Glutamatergic neuron (in vitro differentiated cells): ENCODE measurements at regions not wholly inside any gene's neighbourhood (a gene's known extent, or its start where the extent isn't known, plus 50 kb on each side); places are given as distances from the start of the nearest gene placed in this dataset.

ENCODE experiments used
- DNase-seq: peaks from one replicate; pipeline ENCODE4 v3.0.0; 2022
- H3K27ac Mint-ChIP-seq: one replicate; pipeline ENCODE4 v1.8.0; 2020; ENCODE audit warnings: mild to moderate bottlenecking, mixed read lengths, inconsistent platforms; ENCODE audit not compliant: unreplicated experiment
- H3K27me3 Mint-ChIP-seq: one replicate; pipeline ENCODE4 v1.8.0; 2020; ENCODE audit warnings: mild to moderate bottlenecking, moderate library complexity, mixed read lengths, inconsistent platforms; ENCODE audit not compliant: unreplicated experiment
- H3K36me3 Mint-ChIP-seq: one replicate; pipeline ENCODE4 v1.8.0; 2020; ENCODE audit warnings: mild to moderate bottlenecking, mixed read lengths, inconsistent platforms; ENCODE audit not compliant: unreplicated experiment
- H3K4me1 Mint-ChIP-seq: one replicate; pipeline ENCODE4 v1.8.0; 2020; ENCODE audit warnings: mild to moderate bottlenecking, low read depth, mixed read lengths, inconsistent platforms; ENCODE audit not compliant: unreplicated experiment
- H3K4me3 Mint-ChIP-seq: one replicate; pipeline ENCODE4 v1.8.0; 2020; ENCODE audit warnings: mild to moderate bottlenecking, mixed read lengths, inconsistent platforms; ENCODE audit not compliant: unreplicated experiment
- H3K9me3 Mint-ChIP-seq: one replicate; pipeline ENCODE4 v1.8.0; 2020; ENCODE audit warnings: mild to moderate bottlenecking, moderate library complexity, mixed read lengths, inconsistent platforms; ENCODE audit not compliant: unreplicated experiment
- TF ChIP-seq, protein P1 (sequence below): fragments of 200-600 bp; sonication (generic); IDR thresholded peaks from one replicate; pipeline ENCODE4 v1.5.0; 2021; ENCODE audit not compliant: partially characterized antibody, unreplicated experiment

DNA sequence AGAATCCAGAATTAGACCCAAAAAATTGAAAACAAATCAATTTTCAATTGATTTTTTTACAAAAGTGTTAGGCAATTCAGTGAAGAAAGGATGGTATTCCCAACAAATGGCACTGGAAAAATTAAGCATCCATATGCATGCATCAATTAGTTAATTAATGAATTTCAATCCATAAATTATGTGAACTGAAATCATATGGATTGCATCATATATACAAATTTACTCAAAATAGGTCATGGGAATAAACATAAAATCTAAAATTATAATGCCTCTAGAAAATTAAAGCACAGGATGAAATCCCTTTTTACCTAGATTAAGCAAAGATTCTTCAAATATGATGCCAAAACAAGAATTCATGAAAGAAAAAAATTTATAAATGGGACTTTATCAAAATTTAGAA is 213.9 kb upstream of the KLHL29 start:
- DNase-seq: no peak
- no peaks in the 10 kb centered on the region for H3K9me3 Mint-ChIP-seq
- no peak overlapping the region for H3K4me3 Mint-ChIP-seq
- H3K36me3 Mint-ChIP-seq: no peaks in the 10 kb centered on the region
- peaks cover 1% of the 10 kb centered on the region for H3K27me3 Mint-ChIP-seq
- TF ChIP-seq, protein P1, sequence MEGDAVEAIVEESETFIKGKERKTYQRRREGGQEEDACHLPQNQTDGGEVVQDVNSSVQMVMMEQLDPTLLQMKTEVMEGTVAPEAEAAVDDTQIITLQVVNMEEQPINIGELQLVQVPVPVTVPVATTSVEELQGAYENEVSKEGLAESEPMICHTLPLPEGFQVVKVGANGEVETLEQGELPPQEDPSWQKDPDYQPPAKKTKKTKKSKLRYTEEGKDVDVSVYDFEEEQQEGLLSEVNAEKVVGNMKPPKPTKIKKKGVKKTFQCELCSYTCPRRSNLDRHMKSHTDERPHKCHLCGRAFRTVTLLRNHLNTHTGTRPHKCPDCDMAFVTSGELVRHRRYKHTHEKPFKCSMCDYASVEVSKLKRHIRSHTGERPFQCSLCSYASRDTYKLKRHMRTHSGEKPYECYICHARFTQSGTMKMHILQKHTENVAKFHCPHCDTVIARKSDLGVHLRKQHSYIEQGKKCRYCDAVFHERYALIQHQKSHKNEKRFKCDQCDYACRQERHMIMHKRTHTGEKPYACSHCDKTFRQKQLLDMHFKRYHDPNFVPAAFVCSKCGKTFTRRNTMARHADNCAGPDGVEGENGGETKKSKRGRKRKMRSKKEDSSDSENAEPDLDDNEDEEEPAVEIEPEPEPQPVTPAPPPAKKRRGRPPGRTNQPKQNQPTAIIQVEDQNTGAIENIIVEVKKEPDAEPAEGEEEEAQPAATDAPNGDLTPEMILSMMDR: no peak
- no peaks in the 10 kb centered on the region for H3K4me1 Mint-ChIP-seq
- H3K27ac Mint-ChIP-seq: no peak overlapping the region

DNA sequence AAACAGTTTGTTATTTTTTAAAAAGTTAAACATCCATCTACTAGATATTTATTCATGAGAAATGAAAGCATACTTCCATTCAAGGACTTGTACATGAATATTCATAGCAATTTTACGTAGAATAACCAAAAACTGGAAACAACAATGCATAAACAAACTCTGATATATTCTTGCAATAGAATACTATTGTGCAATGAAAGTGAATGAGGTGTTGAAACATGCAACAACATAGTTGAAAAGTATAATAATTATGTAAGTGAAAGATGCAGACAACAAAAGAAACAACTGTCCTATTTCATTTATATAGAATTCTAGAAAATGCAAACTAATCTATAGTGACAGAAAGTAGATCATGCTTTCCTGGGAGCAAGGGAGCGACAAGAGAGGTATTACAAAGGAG is 206.6 kb upstream of the KLHL29 start:
- no peak for DNase-seq
- H3K4me3 Mint-ChIP-seq: no peak overlapping the region
- H3K9me3 Mint-ChIP-seq: peaks cover 3% of the 10 kb centered on the region
- H3K27ac Mint-ChIP-seq: no peak overlapping the region
- H3K36me3 Mint-ChIP-seq: no peaks in the 10 kb centered on the region
- TF ChIP-seq, protein P1: no peak
- H3K27me3 Mint-ChIP-seq: peaks cover 1% of the 10 kb centered on the region
- H3K4me1 Mint-ChIP-seq: no peaks in the 10 kb centered on the region

DNA sequence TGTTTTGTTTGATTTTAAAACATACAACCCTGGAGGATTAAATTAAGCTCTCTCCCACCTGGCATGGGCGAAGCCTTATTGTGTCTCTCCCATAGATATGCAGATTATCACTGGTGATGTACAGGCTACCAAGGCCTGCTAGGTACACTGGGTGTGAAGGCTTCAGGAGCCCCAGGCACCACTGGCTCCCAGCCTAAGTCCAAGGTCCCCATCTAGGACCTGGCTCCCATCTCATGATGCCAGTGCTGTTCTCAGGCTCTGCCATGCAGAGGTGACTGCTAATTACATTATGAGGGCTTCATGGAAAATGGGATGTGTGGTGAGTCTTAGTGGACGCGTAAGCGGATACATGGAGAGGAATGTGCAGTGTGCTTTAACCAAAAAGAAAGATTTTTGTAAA is 201.2 kb upstream of the KLHL29 start:
- H3K27ac Mint-ChIP-seq: no peak overlapping the region
- H3K36me3 Mint-ChIP-seq: no peaks in the 10 kb centered on the region
- H3K27me3 Mint-ChIP-seq: peaks cover 4% of the 10 kb centered on the region
- H3K4me1 Mint-ChIP-seq: no peaks in the 10 kb centered on the region
- peaks cover 3% of the 10 kb centered on the region for H3K9me3 Mint-ChIP-seq
- no peak for DNase-seq
- TF ChIP-seq, protein P1: no peak
- H3K4me3 Mint-ChIP-seq: no peak overlapping the region

DNA sequence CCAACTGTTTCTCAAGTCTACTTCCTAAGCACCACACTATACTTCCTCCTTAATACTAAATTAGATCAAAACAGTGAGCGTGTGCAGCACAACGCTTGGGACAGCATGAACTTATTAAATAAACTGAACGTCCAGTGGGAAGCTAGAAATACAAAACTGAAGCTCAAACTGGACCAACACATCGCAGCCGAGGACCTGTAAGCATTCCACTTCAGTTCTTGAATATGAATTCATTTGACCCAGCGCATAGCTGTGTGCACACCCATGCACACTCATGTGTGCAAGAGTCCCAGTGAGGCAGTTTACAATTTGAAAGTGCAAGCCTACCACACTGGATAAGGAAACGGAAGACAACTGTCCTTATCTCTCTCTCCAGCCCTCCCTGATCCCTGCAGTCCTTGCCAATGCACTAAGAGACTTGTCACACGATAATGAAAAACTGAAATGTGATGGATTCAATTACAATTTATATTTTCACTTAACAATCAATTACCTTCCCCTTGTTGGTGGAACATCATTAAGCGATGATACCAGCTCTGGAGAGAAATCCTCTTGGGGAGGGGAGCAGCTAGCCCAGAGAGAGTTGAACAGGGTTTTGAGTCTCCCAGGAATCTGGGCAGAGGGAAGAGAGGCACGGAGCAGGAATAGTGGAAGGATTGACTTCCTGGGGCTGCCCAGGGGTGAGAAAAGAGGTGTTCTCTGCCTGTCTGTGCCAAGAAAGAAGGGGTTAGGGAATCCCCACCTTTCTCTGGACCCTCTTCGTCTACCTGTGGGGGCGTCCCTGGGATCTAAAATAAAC is 186.5 kb upstream of the KLHL29 start:
- Mint-ChIP-seq H3K9me3 (peaks cover 5% of the 10 kb centered on the region), H3K4me1 (no peaks in the 10 kb centered on the region), H3K27ac (no peak overlapping the region), H3K36me3 (peaks cover 10% of the 10 kb centered on the region), H3K27me3 (no peaks in the 10 kb centered on the region), H3K4me3 (no peak overlapping the region)
- no peak for DNase-seq
- TF ChIP-seq, protein P1: no peak

DNA sequence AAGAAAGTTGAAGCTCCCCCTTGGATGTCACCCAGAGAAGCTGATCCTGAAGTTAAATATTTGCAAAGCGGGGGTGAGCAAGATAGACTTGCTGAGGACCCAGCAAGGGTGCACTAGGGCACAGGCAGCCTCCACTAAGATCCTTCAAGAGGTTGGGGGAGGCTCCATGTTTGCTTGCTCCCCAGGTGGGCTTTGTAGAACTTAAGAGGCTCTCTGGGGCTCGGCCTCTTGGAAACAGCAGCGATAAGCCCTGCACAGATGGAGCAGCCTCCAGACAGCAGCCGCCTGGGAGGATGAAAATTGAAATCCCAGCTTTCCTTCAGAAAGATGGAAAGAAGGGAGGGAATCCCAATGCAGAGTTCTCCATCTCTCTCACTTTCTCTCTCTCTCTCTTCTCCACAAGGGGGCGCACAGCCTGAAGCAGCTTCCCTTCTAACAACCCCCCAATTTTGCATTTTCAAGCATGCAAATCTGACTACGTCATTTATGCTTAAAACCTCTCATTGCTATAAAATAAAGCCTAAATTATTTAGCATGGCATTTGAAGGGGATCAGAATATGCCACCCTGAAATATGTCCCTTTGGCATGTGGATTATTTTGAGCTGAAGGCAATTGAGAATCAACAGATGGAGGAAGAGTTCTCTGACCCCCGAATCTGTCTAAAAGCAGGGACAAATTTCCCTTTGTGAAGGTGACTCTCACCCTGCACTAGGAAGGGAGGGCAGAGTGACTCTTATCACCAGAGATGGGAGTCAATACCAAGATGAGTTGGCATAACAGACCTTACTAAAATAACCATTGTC is 185.7 kb upstream of the KLHL29 start:
- H3K4me3 Mint-ChIP-seq: no peak overlapping the region
- H3K27me3 Mint-ChIP-seq: no peaks in the 10 kb centered on the region
- H3K27ac Mint-ChIP-seq: no peak overlapping the region
- TF ChIP-seq, protein P1: peak; percentile 58
- peaks cover 13% of the 10 kb centered on the region for H3K36me3 Mint-ChIP-seq
- peaks cover 6% of the 10 kb centered on the region for H3K9me3 Mint-ChIP-seq
- no peak for DNase-seq
- H3K4me1 Mint-ChIP-seq: no peaks in the 10 kb centered on the region
